GM12872 (cell line): ENCODE measurements at regions not wholly inside any gene's neighbourhood (a gene's known extent, or its start where the extent isn't known, plus 50 kb on each side); places are given as distances from the start of the nearest gene placed in this dataset.

Experiments
- CTCF ChIP-seq: IDR thresholded peaks from 3 replicates; pipeline ENCODE4 v1.5.1; 2011; ENCODE audit warnings: low read depth, mild to moderate bottlenecking, low read length, moderate library complexity; ENCODE audit not compliant: insufficient read depth

DNA sequence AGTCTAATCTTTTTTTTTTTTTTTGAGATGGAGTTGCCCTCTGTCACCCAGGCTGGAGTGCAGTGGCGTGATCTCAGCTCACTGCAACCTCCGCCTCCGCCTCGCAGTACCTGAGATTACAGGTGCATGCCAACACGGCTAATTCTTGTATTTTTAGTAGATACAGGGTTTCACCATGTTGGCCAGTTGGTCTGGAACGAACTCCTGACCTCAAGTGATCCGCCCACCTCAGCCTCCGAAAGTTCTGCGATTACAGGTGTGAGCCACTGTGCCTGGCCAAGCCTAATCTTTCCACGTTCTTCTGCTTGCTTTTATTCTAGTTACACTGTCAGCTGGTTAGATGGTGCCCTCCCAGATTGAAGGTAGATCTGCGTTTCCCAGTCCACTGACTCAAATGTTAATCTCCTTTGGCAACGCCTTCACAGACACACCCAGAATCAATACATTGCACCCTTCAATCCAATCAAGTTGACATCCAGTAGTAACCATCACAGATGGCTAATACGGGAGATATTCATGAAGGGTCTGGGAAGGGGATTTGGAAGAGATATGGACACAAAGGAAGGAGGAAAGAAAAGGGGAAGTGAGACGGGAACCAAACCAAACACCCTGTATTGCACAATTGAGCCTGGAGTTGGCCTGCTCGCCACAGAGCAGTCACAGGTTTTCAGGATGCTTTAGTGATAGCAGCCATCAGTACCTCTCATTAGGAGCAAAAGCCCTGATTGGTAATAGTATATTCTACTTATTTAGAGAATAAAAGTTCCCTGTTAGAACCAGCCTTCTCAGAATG is 229.8 kb downstream of the PIK3C3 start:
- no peak for TF ChIP-seq CTCF

DNA sequence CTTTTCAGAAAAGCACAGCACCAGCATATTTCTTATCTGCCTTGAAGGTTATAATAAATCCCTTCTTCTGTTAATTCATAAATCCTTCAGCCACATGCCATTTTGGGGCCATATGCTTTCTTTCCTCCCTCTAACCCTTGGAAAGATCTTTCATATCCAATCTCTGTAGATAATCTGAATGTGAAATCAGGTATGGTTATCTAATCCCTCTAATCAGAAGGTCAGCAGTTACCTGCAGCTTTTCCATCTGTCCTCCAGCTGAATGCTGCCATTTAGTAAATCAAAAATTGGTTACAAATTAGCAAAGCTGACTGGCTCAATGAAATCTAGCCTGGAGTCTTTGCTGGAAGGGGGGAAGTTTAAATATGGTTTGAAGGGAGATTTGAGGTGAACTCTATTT is 230.5 kb downstream of the PIK3C3 start:
- TF ChIP-seq CTCF = no peak

DNA sequence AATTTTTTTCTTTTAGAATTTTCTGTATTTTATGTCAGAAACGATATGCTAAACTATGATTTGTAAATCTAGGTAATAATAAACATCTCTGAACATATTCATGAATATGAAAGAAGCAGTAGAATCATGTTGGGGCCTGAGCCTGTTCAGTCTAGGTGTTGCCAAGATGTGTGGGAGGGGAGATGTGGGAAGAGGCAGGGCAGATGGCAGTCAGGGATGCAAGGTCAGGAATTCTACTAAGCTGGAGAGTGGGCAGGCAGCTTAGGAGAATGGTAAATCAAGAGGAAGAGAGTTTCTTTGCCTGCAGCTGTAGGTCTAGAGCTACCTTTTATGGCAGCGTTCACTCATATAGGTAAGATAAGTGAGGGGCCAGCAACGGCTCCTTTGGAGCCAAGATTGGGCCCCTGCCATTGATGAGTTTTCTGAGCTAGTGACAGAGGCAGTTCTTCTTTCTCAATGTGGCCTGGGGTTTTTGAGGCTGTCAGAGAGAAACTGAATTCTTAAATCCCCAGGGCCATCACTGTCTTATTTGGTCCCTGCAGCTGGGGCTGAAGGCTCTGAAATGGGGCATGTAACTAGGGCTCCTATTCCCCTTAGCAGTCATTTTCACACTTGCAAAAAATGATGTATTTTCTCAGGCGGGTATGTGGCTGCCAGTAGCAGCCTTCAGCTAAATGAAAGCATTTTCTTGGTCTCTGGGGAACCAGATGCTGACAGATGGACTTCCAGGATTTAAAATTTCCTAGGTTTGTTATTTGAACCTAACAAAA is 232.8 kb downstream of the PIK3C3 start:
- TF ChIP-seq CTCF = no peak

- no peak for TF ChIP-seq CTCF
These were observed 235.6 kb downstream of the PIK3C3 start for GRCh38 chr18:42190643-42191042.

DNA sequence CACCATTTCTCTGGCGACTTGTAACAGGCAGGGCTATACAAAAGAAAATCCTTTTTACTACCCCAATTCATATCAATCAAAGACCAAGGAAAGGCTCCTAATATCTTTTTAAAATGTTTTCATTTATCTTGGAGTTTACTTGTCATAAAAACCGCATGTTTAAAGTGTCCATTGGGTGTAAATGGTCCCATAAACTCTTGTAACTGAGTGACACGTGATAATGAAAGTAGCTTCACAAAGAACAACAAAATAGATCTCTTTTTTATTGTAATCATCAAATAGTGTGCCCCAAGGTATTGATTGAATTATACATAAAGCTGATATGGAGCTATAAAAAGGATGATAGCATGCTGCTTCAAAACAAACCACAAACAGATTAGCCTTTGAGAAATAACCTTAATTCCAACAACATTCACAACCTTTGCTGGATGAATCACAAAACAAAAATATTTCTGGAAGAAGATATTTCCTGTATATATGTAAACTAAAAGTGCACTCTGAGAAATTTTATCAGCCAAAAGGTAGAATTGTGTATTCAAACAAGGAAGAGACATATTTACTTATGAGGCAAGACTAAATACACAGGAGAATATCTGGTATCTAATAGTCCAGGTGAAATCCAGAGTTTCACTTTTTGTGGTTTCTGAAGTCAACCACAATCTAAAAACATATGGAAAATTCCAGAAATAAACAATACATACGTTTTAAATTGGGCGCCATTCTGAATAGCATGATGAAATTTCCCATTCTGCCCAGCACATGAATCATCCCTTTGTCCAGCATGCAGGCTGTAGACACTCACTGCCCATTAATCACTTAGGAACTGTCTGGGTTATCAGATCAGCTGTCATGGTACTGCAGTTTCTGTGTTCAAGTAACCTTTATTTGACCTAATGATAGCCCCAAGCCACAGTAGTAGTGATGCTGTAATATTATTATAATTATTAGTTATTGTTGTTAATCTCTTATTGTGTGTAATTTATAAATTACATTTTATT is 237.5 kb downstream of the PIK3C3 start:
- no peak for TF ChIP-seq CTCF

GRCh38 chr18:42196651-42197050 is 241.6 kb downstream of the PIK3C3 start:
- no peak for TF ChIP-seq CTCF

DNA sequence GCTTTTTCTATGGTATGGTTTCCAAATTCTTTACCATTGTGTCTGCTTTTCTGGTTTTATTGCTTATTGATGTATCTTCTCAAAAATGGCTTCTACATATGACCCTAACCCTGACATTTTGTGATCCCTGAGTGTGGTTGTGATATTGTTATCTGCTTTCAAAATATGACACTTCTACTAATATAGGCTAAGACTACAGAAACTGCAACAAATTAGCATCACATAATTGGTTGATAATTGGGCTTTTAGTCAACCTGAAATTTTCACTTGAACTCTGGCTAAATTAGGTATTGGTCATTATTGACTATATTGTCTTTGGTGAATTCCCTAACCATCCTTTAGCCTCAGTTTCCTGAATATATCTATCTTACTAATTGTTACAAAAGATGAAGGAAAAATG is 246.1 kb downstream of the PIK3C3 start:
- TF ChIP-seq CTCF = no peak
